Suprapubic skin (tissue), 4 donors: ENCODE measurements at regions not wholly inside any gene's neighbourhood (a gene's known extent, or its start where the extent isn't known, plus 50 kb on each side); places are given as distances from the start of the nearest gene placed in this dataset.

Experiments used
- DNase-seq, 2 donors: peaks; one replicate each; pipeline ENCODE4 v3.0.0-alpha.2; 2019; ENCODE audit warnings: low spot score in 2 of 2
- H3K27ac ChIP-seq: fragments of 200-600 bp; sonication (generic); one replicate; pipeline ENCODE4 v1.5.1; 2019
- H3K27me3 ChIP-seq: fragments of 200-600 bp; sonication (generic); one replicate; pipeline ENCODE4 v1.5.1; 2019
- H3K36me3 ChIP-seq: fragments of 200-600 bp; sonication (generic); one replicate; pipeline ENCODE4 v1.5.1; 2019
- H3K4me1 ChIP-seq: fragments of 200-600 bp; sonication (generic); one replicate; pipeline ENCODE4 v1.5.1; 2019
- H3K4me3 ChIP-seq: fragments of 200-600 bp; sonication (generic); one replicate; pipeline ENCODE4 v1.5.1; 2019; ENCODE audit warnings: mild to moderate bottlenecking
- H3K9me3 ChIP-seq: fragments of 200-600 bp; sonication (generic); one replicate; pipeline ENCODE4 v1.5.1; 2019
- EP300 ChIP-seq: sonication (generic); formaldehyde crosslinking; IDR thresholded peaks from one replicate; pipeline ENCODE4 v1.6.1; 2017; ENCODE audit warnings: antibody characterized with exemption
- POLR2A ChIP-seq, 2 donors: fragments of 450-650 bp; IDR thresholded peaks; one replicate each; pipeline ENCODE4 v1.6.1; 2017; ENCODE audit warnings: antibody characterized with exemption in 2 of 2, mild to moderate bottlenecking in 2 of 2, moderate library complexity in 2 of 2
- POLR2AphosphoS5 ChIP-seq, 3 donors: sonication (generic); formaldehyde crosslinking; IDR thresholded peaks; one replicate each; pipeline ENCODE4 v1.6.1; 2017; ENCODE audit warnings: antibody characterized with exemption in 3 of 3
- WGBS: methylation state at CpG from one replicate; pipeline ENCODE4 v1.1.5; 2018; 5-methylcytosine and 5-hydroxymethylcytosine counted together
- TF ChIP-seq, protein P1 (sequence below), 2 donors: fragments of 200-600 bp in 1 of 2; fragments of 450-650 bp in 1 of 2; sonication (generic) in 1 of 2; IDR thresholded peaks; one replicate each; pipeline ENCODE4 v1.5.1; 2016 to 2019; ENCODE audit warnings: antibody characterized with exemption in 2 of 2, mild to moderate bottlenecking in 1 of 2, moderate library complexity in 1 of 2

- Histone ChIP-seq H3K4me1 (no peaks in the 10 kb centered on the region), H3K4me3 (no peak overlapping the region), H3K36me3 (no peaks in the 10 kb centered on the region), H3K9me3 (no peaks in the 10 kb centered on the region), H3K27me3 (no peaks in the 10 kb centered on the region), H3K27ac (no peak overlapping the region)
- no peak for TF ChIP-seq EP300
- no peak for TF ChIP-seq POLR2A (IDR thresholded peaks at IDR 0.05)
- TF ChIP-seq, protein P1, sequence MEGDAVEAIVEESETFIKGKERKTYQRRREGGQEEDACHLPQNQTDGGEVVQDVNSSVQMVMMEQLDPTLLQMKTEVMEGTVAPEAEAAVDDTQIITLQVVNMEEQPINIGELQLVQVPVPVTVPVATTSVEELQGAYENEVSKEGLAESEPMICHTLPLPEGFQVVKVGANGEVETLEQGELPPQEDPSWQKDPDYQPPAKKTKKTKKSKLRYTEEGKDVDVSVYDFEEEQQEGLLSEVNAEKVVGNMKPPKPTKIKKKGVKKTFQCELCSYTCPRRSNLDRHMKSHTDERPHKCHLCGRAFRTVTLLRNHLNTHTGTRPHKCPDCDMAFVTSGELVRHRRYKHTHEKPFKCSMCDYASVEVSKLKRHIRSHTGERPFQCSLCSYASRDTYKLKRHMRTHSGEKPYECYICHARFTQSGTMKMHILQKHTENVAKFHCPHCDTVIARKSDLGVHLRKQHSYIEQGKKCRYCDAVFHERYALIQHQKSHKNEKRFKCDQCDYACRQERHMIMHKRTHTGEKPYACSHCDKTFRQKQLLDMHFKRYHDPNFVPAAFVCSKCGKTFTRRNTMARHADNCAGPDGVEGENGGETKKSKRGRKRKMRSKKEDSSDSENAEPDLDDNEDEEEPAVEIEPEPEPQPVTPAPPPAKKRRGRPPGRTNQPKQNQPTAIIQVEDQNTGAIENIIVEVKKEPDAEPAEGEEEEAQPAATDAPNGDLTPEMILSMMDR (IDR thresholded peaks at IDR 0.05), result no peak
- no peak for TF ChIP-seq POLR2AphosphoS5 (IDR thresholded peaks at IDR 0.05)
- 83% methylated on average over 4 of the region's 4 CpGs for WGBS
- no peak for DNase-seq
Measured at GRCh38 chr7:53110425-53110824, 75.0 kb downstream of the POM121L12 start.

GRCh38 chr7:53111031-53111430, 75.6 kb downstream of the POM121L12 start:
- Histone ChIP-seq H3K4me1 (no peaks in the 10 kb centered on the region), H3K36me3 (no peaks in the 10 kb centered on the region), H3K4me3 (no peak overlapping the region), H3K27me3 (no peaks in the 10 kb centered on the region), H3K9me3 (no peaks in the 10 kb centered on the region), H3K27ac (no peak overlapping the region)
- DNase-seq, result no peak
- WGBS, result 61% methylated on average over 1 of the region's 1 CpG
- TF ChIP-seq, protein P1 (IDR thresholded peaks at IDR 0.05), result no peak
- TF ChIP-seq POLR2A (IDR thresholded peaks at IDR 0.05), result no peak

DNA sequence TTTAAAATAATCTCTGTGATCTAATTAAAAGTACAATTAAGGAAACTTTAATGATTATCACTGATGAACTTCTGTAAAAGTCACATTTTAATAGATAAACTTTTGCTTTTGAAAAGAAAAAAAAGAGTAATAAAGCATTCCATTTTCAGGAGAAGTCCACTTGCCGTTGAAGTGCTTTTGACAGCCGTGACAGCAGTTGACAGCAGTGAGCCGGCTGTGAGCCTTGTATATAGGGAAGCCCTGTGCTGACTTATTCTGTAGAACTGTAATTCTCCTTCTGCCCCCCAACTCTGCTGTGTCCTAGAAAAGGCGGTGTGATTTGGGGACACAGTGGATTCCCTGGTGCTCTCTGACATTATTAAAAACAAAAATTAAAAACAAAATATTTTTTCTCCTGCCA, 78.0 kb downstream of the POM121L12 start:
- no peaks in the 10 kb centered on the region for H3K27me3 ChIP-seq
- 75% methylated on average over 4 of the region's 4 CpGs for WGBS
- no peaks in the 10 kb centered on the region for H3K4me1 ChIP-seq
- H3K36me3 ChIP-seq, result no peaks in the 10 kb centered on the region
- no peaks in the 10 kb centered on the region for H3K9me3 ChIP-seq
- H3K4me3 ChIP-seq, result no peak overlapping the region
- TF ChIP-seq POLR2A (IDR thresholded peaks at IDR 0.05) (no peak), EP300 (no peak), POLR2AphosphoS5 (IDR thresholded peaks at IDR 0.05) (no peak)
- TF ChIP-seq, protein P1 (IDR thresholded peaks at IDR 0.05), result no peak
- DNase-seq, result no peak
- no peak overlapping the region for H3K27ac ChIP-seq

DNA sequence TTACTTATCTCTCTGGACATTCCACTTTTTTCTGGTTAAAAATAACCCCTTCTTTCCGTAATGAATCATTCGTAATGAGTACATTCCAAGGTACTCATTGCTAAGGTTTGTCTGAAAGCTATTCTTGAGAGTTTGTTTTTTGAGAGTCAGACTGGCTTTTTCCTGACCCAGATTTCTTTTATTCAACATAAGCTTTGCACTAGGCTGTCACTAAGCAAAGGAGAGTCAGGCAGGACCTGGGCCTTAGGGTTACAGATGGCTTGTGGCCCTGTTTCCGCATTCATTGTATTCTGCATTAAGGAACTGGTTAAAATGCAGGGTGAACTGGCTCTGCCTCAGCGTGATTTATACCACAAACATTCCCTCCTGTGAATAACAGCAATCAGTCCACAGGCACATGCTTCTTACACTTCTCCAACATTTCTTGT, 84.1 kb downstream of the POM121L12 start:
- Histone ChIP-seq H3K36me3 (no peaks in the 10 kb centered on the region), H3K9me3 (no peaks in the 10 kb centered on the region), H3K27me3 (no peaks in the 10 kb centered on the region), H3K4me1 (no peaks in the 10 kb centered on the region), H3K4me3 (no peak overlapping the region), H3K27ac (no peak overlapping the region)
- WGBS, result 61% methylated on average over 4 of the region's 4 CpGs
- no peak for DNase-seq
- TF ChIP-seq, protein P1 (IDR thresholded peaks at IDR 0.05), result no peak
- TF ChIP-seq EP300, result no peak
- no peak for TF ChIP-seq POLR2AphosphoS5 (IDR thresholded peaks at IDR 0.05)
- no peak for TF ChIP-seq POLR2A (IDR thresholded peaks at IDR 0.05)

GRCh38 chr7:53121374-53121773, 85.9 kb downstream of the POM121L12 start:
- H3K27me3 ChIP-seq, result no peaks in the 10 kb centered on the region
- no peaks in the 10 kb centered on the region for H3K36me3 ChIP-seq
- no peaks in the 10 kb centered on the region for H3K9me3 ChIP-seq
- no peak for DNase-seq
- H3K4me3 ChIP-seq, result no peak overlapping the region
- TF ChIP-seq, protein P1 (IDR thresholded peaks at IDR 0.05), result no peak
- TF ChIP-seq POLR2AphosphoS5 (IDR thresholded peaks at IDR 0.05) (no peak), EP300 (no peak), POLR2A (IDR thresholded peaks at IDR 0.05) (no peak)
- 93% methylated on average over 4 of the region's 4 CpGs for WGBS
- no peaks in the 10 kb centered on the region for H3K4me1 ChIP-seq
- no peak overlapping the region for H3K27ac ChIP-seq
